ENCODE measurements at regions not wholly inside any gene's neighbourhood (a gene's known extent, or its start where the extent isn't known, plus 50 kb on each side); places are given as distances from the start of the nearest gene placed in this dataset.

- peaks cover 0 to 15% (median 11%) of the 10 kb centered on the region in 5 donors for H3K4me1 ChIP-seq (ENCODE audit: control insufficient read depth in 5 of 5, insufficient read depth in 5 of 5, low read length in 5 of 5)
- H3K9me3 ChIP-seq (ENCODE audit: control insufficient read depth in 4 of 4, insufficient read depth in 3 of 4, low read length in 3 of 4), result no peaks in the 10 kb centered on the region
- no peak for TF ChIP-seq CTCF (IDR thresholded peaks at IDR 0.05; ENCODE audit: control extremely low read depth, extremely low read depth)
- peak overlapping the region; percentile 23 to 34 for H3K27ac ChIP-seq (ENCODE audit: low read depth in 1 of 2, low read length in 1 of 2)
- DNase-seq, result peak; percentile 52 to 61 (median 58)
- peaks cover 0 to 2% (median 0%) of the 10 kb centered on the region in 3 donors for H3K27me3 ChIP-seq (ENCODE audit: control insufficient read depth in 3 of 3, insufficient read depth in 3 of 3, low read length in 2 of 3)
- H3K36me3 ChIP-seq (ENCODE audit: control insufficient read depth in 4 of 4, insufficient read depth in 4 of 4, low read length in 4 of 4), result no peaks in the 10 kb centered on the region
- 60 to 68% methylated on average over 11 of the region's 11 CpGs for WGBS, 2 donors
- no peak overlapping the region for H3K4me3 ChIP-seq
- ATAC-seq (ENCODE audit: insufficient read depth, low FRiP score), result peak; percentile 84
- no peak overlapping the region for H3K9ac ChIP-seq (ENCODE audit: insufficient read depth in 1 of 2, low read length in 2 of 2)
Observed at GRCh38 chr10:110410329-110411046, 87.2 kb upstream of the DUSP5 start.

GRCh38 chr10:110411047-110411410 lies 86.7 kb upstream of the DUSP5 start:
- Histone ChIP-seq H3K9me3 (ENCODE audit: control insufficient read depth in 4 of 4, insufficient read depth in 3 of 4, low read length in 3 of 4) (no peaks in the 10 kb centered on the region), H3K4me1 (ENCODE audit: control insufficient read depth in 5 of 5, insufficient read depth in 5 of 5, low read length in 5 of 5) (peaks cover 0 to 15% (median 11%) of the 10 kb centered on the region in 5 donors), H3K9ac (ENCODE audit: insufficient read depth in 1 of 2, low read length in 2 of 2) (no peak overlapping the region), H3K27me3 (ENCODE audit: control insufficient read depth in 3 of 3, insufficient read depth in 3 of 3, low read length in 2 of 3) (peaks cover 0 to 2% (median 0%) of the 10 kb centered on the region in 3 donors), H3K4me3 (no peak overlapping the region), H3K27ac (ENCODE audit: low read depth in 1 of 2, low read length in 1 of 2) (peak overlapping the region; percentile 23 to 34), H3K36me3 (ENCODE audit: control insufficient read depth in 4 of 4, insufficient read depth in 4 of 4, low read length in 4 of 4) (no peaks in the 10 kb centered on the region)
- WGBS, 2 donors, result 80 to 82% methylated on average over 9 of the region's 9 CpGs
- TF ChIP-seq CTCF (IDR thresholded peaks at IDR 0.05; ENCODE audit: control extremely low read depth, extremely low read depth), result no peak
- ATAC-seq (ENCODE audit: insufficient read depth, low FRiP score) (peak; percentile 10), DNase-seq (peak in 2 of 3 donors; percentile 25 to 43)

- ATAC-seq (ENCODE audit: insufficient read depth, low FRiP score), result no peak
- Histone ChIP-seq H3K36me3 (ENCODE audit: control insufficient read depth in 4 of 4, insufficient read depth in 4 of 4, low read length in 4 of 4) (no peaks in the 10 kb centered on the region), H3K27me3 (ENCODE audit: control insufficient read depth in 3 of 3, insufficient read depth in 3 of 3, low read length in 2 of 3) (no peaks in the 10 kb centered on the region), H3K27ac (ENCODE audit: low read depth in 1 of 2, low read length in 1 of 2) (no peak overlapping the region), H3K4me1 (ENCODE audit: control insufficient read depth in 5 of 5, insufficient read depth in 5 of 5, low read length in 5 of 5) (peaks cover 0 to 17% (median 12%) of the 10 kb centered on the region in 5 donors), H3K9ac (ENCODE audit: insufficient read depth in 1 of 2, low read length in 2 of 2) (no peak overlapping the region), H3K9me3 (ENCODE audit: control insufficient read depth in 4 of 4, insufficient read depth in 3 of 4, low read length in 3 of 4) (no peaks in the 10 kb centered on the region), H3K4me3 (no peak overlapping the region)
- no peak for DNase-seq
- WGBS, 2 donors, result 85 to 97% methylated on average over 2 of the region's 2 CpGs
- TF ChIP-seq CTCF (IDR thresholded peaks at IDR 0.05; ENCODE audit: control extremely low read depth, extremely low read depth), result no peak
Observed at GRCh38 chr10:110413049-110413783, 84.5 kb upstream of the DUSP5 start.
